ENCODE measurements at regions not wholly inside any gene's neighbourhood (a gene's known extent, or its start where the extent isn't known, plus 50 kb on each side); places are given as distances from the start of the nearest gene placed in this dataset.

GRCh38 chr9:27625751-27626150, 52.5 kb upstream of the C9orf72 start:
- 0 out of 2 replicates have a peak, but pooled peaks cover 5% of the 10 kb centered on the region for H3K27me3 ChIP-seq (ENCODE audit: control insufficient read depth, low read length)
- no peak overlapping the region for H3K4me2 ChIP-seq (ENCODE audit: low read length)
- H4K20me1 ChIP-seq (ENCODE audit: control insufficient read depth, insufficient read depth, low read depth, low read length), result no peaks in the 10 kb centered on the region
- no peaks in the 10 kb centered on the region for H3K36me3 ChIP-seq (ENCODE audit: control insufficient read depth, low read length)
- no peaks in the 10 kb centered on the region for H3F3A ChIP-seq (ENCODE audit: control insufficient read depth, insufficient read depth)
- no peaks in the 10 kb centered on the region for H3K9me3 ChIP-seq (ENCODE audit: control insufficient read depth, insufficient read depth, low read length)
- no peaks in the 10 kb centered on the region for H3K4me1 ChIP-seq (ENCODE audit: control insufficient read depth, low read length)
- no peak for TF ChIP-seq EZH2phosphoT487 (IDR thresholded peaks at IDR 0.05; ENCODE audit: borderline replicate concordance, low read length)
- TF ChIP-seq CTCF (IDR thresholded peaks at IDR 0.05; ENCODE audit: low read depth, low read length, poor library complexity, severe bottlenecking), result no peak
- H3K4me3 ChIP-seq (ENCODE audit: low read length), result no peak overlapping the region
- H3K9me2 ChIP-seq (replicated peaks; ENCODE audit: control insufficient read depth, low read length), result no peaks in the 10 kb centered on the region
- no peak overlapping the region for H3K27ac ChIP-seq (ENCODE audit: low read depth, low read length)
- no peaks in the 10 kb centered on the region for H3K79me2 ChIP-seq (ENCODE audit: control insufficient read depth, low read length)

- Histone ChIP-seq H3K27ac (ENCODE audit: low read depth, low read length) (no peak overlapping the region), H3K4me2 (ENCODE audit: low read length) (no peak overlapping the region), H4K20me1 (ENCODE audit: control insufficient read depth, insufficient read depth, low read depth, low read length) (no peaks in the 10 kb centered on the region), H3K4me3 (ENCODE audit: low read length) (no peak overlapping the region), H3K9me3 (ENCODE audit: control insufficient read depth, insufficient read depth, low read length) (no peaks in the 10 kb centered on the region), H3K27me3 (ENCODE audit: control insufficient read depth, low read length) (0 out of 2 replicates have a peak, but pooled peaks cover 5% of the 10 kb centered on the region), H3K4me1 (ENCODE audit: control insufficient read depth, low read length) (no peaks in the 10 kb centered on the region), H3K9me2 (replicated peaks; ENCODE audit: control insufficient read depth, low read length) (no peaks in the 10 kb centered on the region), H3F3A (ENCODE audit: control insufficient read depth, insufficient read depth) (no peaks in the 10 kb centered on the region), H3K79me2 (ENCODE audit: control insufficient read depth, low read length) (no peaks in the 10 kb centered on the region), H3K36me3 (ENCODE audit: control insufficient read depth, low read length) (no peaks in the 10 kb centered on the region)
- no peak for TF ChIP-seq EZH2phosphoT487 (IDR thresholded peaks at IDR 0.05; ENCODE audit: borderline replicate concordance, low read length)
Measured at GRCh38 chr9:27626244-27627187, 53.2 kb upstream of the C9orf72 start.

- TF ChIP-seq EZH2phosphoT487 (IDR thresholded peaks at IDR 0.05; ENCODE audit: borderline replicate concordance, low read length) (no peak), CTCF (IDR thresholded peaks at IDR 0.05; ENCODE audit: low read depth, low read length, poor library complexity, severe bottlenecking) (no peak)
- no peaks in the 10 kb centered on the region for H3K4me1 ChIP-seq (ENCODE audit: control insufficient read depth, low read length)
- H3K36me3 ChIP-seq (ENCODE audit: control insufficient read depth, low read length), result no peaks in the 10 kb centered on the region
- no peaks in the 10 kb centered on the region for H3K9me2 ChIP-seq (replicated peaks; ENCODE audit: control insufficient read depth, low read length)
- no peaks in the 10 kb centered on the region for H3F3A ChIP-seq (ENCODE audit: control insufficient read depth, insufficient read depth)
- H3K4me3 ChIP-seq (ENCODE audit: low read length), result no peak overlapping the region
- 0 out of 2 replicates have a peak, but pooled peaks cover 5% of the 10 kb centered on the region for H3K27me3 ChIP-seq (ENCODE audit: control insufficient read depth, low read length)
- no peaks in the 10 kb centered on the region for H4K20me1 ChIP-seq (ENCODE audit: control insufficient read depth, insufficient read depth, low read depth, low read length)
- H3K27ac ChIP-seq (ENCODE audit: low read depth, low read length), result no peak overlapping the region
- no peaks in the 10 kb centered on the region for H3K79me2 ChIP-seq (ENCODE audit: control insufficient read depth, low read length)
- H3K4me2 ChIP-seq (ENCODE audit: low read length), result no peak overlapping the region
- H3K9me3 ChIP-seq (ENCODE audit: control insufficient read depth, insufficient read depth, low read length), result no peaks in the 10 kb centered on the region
Measured at GRCh38 chr9:27627188-27627564, 53.9 kb upstream of the C9orf72 start.

GRCh38 chr9:27628311-27628710, 55.0 kb upstream of the C9orf72 start:
- no peaks in the 10 kb centered on the region for H3K79me2 ChIP-seq (ENCODE audit: control insufficient read depth, low read length)
- no peak for TF ChIP-seq EZH2phosphoT487 (IDR thresholded peaks at IDR 0.05; ENCODE audit: borderline replicate concordance, low read length)
- H3K9me2 ChIP-seq (replicated peaks; ENCODE audit: control insufficient read depth, low read length), result no peaks in the 10 kb centered on the region
- no peaks in the 10 kb centered on the region for H3K9me3 ChIP-seq (ENCODE audit: control insufficient read depth, insufficient read depth, low read length)
- no peak overlapping the region for H3K27ac ChIP-seq (ENCODE audit: low read depth, low read length)
- 0 out of 2 replicates have a peak, but pooled peaks cover 8% of the 10 kb centered on the region for H3K27me3 ChIP-seq (ENCODE audit: control insufficient read depth, low read length)
- H3K36me3 ChIP-seq (ENCODE audit: control insufficient read depth, low read length), result no peaks in the 10 kb centered on the region
- no peak overlapping the region for H3K4me3 ChIP-seq (ENCODE audit: low read length)
- no peaks in the 10 kb centered on the region for H3F3A ChIP-seq (ENCODE audit: control insufficient read depth, insufficient read depth)
- no peak overlapping the region for H3K4me2 ChIP-seq (ENCODE audit: low read length)
- no peaks in the 10 kb centered on the region for H4K20me1 ChIP-seq (ENCODE audit: control insufficient read depth, insufficient read depth, low read depth, low read length)
- H3K4me1 ChIP-seq (ENCODE audit: control insufficient read depth, low read length), result no peaks in the 10 kb centered on the region

All from DOHH2 (cell line).